Retina (tissue), 1 donor: ENCODE measurements at regions not wholly inside any gene's neighbourhood (a gene's known extent, or its start where the extent isn't known, plus 50 kb on each side); places are given as distances from the start of the nearest gene placed in this dataset.
"Not testable (repeated sequence)": the region's sequence is repeated elsewhere in the genome, so short reads cannot be mapped to it uniquely, and the experiment has no call there.

Source experiments
- DNase-seq: peaks from one replicate; pipeline ENCODE4 v3.0.0-alpha.2; 2016

DNA sequence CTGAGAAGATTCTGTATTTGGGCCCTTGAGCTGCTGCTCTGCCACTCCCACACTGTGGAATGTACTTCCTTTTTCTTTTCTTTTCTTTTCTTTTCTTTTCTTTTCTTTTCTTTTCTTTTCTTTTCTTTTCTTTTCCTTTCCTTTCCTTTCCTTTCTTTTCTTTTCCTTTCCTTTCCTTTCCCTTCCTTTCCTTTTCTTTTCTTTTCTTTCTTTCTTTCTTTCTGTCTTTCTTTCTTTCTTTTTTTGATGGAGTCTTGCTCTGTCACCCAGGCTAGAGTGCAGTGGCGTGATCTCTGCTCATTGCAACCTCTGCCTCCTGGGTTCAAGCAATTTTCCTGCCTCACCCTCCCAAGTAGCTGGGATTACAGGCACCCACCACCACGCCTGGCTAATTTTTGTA is 89.8 kb downstream of the DNAAF6 start:
- not testable (repeated sequence) for DNase-seq

- no peak for DNase-seq
Observed at GRCh38 chrX:107298276-107298675, 91.9 kb downstream of the DNAAF6 start.

DNA sequence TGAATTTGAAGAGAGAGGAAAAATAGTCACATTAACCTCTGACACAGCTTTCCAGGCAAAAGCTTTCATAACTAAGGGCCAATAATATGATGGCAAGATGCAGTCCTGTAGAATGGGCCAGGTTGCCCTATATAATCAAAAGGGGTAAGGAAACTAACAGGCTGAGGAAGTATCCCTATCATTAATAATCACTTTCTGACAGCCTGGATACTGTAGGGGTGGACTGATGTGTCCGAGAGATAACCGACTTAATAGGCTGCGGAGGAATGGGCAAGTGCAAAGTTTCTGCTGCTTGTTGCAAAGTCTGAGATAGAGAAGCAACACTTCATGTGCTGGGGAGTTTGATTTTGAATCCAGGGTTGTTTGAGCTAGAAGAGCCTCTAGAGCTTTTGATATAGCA is 94.8 kb downstream of the DNAAF6 start:
- no peak for DNase-seq

- DNase-seq: no peak
Observed at GRCh38 chrX:107304141-107304540, 97.7 kb downstream of the DNAAF6 start.

- no peak for DNase-seq
Observed at GRCh38 chrX:107323786-107324492, 117.5 kb downstream of the DNAAF6 start.

DNA sequence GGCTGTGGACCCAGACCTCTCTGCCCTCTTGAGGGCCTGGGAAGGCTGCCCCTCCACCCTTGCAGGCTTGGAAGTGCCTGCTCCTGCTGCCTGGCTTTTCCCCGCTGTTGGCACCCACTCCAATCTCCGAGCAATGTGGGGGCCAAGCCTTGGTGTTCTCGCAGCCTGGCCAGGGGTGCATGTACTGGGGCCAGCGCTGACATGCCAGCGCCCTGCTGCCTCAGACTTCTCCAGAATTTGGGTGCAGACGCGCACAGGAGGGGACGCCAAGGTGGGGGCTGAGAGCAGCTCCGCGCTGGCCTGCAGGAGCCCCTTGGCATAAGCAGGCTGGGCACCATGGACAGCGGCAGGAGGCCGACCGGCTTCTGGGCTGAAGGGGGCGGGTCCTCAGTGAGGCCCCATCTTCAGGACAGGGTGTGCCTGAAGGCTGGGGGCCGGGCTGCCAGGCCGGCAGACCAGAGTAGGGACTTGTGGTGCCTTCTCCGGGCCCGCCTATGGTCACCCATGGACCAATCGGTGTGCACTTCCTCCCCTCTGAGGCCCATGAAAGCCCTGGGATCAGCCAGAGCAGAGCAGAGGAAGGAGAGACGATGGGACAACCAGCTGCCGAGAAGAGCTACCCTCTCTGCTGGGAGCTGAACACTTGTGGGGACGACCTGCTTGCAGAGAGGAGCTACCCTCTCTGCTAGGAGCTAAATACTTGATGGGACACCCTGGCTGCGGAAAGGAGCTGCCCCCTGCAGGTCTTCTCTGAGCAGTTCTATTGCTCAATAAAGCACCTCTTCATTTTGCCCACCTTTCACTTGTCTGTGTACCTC is 118.3 kb downstream of the DNAAF6 start:
- DNase-seq: peak; percentile 78

- DNase-seq: no peak
Observed at GRCh38 chrX:107325467-107325866, 119.1 kb downstream of the DNAAF6 start.

DNA sequence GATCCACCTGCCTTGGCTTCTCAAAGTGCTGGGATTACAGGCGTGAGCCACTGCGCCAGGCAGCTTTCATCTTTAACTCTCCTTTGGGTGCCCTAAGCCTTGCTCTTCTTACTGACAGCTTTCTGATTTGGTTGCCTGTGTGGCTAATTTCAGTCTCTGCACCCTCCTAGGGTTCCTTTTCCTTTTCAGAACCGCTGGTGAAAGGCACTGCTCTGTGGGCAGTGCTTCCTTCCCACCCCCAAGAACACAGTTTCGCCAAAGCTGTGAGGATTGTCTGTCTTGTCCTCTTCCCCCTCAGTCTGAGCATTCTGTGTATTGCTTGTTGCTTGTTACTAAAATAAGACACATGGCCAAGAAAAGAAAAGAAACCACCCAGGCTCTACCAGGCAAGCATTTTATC is 101.4 kb upstream of the FRMPD3 start:
- DNase-seq: no peak

DNA sequence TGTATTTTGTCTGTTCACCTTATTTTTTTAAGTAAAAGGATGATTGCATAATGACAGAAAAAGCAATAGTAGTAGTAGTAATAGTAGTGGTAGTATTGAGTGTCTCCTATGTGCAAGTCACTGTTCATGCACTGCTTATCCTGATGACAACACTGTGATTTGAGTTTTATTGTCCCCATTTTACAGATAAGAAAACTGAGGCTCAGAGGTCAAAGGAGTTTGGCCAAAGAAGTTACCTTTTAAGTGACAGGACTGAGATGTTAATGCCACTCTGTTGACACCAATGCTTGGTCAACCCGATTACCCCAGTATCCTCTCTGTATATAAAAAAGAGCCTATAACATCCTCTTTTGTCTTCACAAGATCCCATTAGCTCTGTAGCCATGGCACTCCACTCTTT is 100.5 kb upstream of the FRMPD3 start:
- DNase-seq: no peak

DNA sequence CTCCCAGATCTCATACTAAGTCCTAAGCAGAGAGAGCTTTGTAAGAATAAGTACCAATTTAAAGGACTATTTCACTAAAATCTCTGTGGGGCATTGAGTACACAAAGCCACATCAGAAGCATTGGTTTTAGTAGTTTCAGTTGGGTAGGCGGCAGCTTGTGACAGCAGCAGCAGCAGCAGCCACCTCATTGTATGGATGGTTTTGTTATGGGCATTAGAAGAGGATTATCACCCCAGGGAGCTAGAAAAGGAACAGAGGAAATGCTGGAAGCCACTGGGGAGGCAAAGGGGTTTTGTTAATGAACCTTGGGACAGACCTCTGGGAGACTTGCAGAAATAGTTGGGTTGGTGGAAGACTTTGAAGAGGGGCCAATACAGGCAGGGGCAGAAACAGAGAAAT is 93.9 kb upstream of the FRMPD3 start:
- DNase-seq: peak; percentile 20

DNA sequence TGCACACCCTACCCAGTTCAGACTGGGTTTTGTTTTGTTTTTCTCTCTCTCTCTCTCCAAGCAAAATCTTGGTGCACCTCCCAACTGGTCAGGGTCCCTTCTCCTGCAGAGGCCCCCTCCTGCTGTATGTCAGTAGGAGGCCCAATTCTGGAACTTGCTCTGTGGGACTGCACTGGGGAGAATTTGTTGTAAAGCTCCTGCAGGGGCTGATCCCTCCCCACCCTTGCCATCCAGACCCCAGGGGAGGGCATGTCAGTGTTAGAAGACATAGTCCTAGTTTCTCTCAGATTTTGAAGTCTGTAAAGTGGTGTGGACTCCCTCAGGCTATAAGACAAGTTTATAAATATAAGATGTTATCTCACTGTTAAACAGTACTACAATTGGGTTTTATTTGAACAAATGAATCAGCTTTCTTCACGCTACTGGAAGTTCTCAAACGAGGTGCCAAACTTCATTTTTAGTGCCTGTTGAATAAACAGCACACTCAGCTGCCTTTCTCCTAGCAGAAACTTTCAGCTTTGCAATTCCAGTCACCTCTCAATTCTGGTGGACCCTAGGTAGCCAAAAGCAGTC is 88.6 kb upstream of the FRMPD3 start:
- no peak for DNase-seq

DNA sequence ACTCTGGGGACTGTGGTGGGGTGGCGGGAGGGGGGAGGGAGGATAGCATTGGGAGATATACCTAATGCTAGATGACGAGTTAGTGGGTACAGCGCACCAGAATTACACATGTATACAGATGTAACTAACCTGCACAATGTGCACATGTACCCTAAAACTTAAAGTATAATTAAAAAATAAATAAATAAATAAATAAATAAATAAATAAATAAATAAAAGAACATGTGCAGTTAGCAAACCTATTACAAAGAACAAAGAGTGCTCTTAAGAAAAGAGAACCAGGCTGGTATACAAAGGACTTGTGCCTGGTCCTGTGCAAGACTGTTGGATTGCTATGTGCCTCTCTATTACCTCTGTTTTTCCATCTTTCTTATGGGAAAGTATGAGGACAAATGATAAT is 79.3 kb upstream of the FRMPD3 start:
- DNase-seq: not testable (repeated sequence)

DNA sequence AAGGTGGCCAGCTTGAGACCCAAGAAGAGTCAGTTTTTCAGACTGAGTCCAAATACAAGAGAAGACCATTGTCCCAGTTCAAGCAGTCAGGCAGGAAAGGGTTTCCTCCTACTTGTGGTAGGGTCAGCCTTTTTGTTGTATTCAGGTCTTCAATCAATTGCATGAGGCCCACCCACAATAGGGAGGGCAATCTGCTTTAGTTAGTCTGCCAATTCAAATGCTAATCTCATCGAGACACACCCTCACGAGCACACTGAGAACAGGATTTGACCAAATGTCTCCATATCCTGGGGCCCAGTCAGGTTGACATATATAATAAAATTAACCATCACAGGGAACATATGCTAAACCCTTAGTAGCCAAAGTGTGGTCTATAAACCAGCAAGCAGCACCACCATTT is 75.3 kb upstream of the FRMPD3 start:
- no peak for DNase-seq

DNA sequence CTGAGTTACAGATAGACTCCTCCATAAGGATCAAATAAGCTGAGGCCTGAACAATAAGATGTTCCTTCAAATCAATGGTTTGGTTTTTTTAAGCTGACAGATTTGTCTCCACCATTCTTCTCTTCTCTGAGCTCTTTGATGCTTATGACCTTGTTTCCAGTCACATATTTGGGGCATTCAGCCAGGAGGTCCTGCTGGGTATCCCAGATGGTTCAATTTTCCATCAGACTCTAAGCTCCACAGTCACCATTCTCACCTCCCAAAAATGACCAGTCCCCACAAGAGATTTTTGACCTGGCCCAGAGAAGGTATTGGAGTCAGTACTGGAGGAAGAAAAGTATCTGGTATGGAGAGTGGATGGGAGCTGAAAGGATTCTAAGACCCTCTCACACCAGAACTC is 74.6 kb upstream of the FRMPD3 start:
- no peak for DNase-seq

DNA sequence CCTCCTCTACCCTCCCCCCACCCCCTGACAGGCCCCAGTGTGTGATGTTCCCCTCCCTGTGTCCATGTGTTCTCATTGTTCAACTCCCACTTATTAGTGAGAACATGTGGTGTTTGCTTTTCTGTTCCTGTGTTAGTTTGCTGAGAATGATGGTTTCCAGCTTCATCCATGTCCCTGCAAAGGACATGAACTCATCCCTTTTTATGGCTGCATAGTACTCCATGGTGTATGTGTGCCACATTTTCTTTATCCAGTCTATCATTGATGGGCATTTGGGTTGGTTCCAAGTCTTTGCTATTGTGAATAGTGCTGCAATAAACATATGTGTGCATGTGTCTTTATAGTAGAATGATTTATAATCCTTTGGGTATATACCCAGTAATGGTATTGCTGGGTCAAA is 73.3 kb upstream of the FRMPD3 start:
- not testable (repeated sequence) for DNase-seq

DNA sequence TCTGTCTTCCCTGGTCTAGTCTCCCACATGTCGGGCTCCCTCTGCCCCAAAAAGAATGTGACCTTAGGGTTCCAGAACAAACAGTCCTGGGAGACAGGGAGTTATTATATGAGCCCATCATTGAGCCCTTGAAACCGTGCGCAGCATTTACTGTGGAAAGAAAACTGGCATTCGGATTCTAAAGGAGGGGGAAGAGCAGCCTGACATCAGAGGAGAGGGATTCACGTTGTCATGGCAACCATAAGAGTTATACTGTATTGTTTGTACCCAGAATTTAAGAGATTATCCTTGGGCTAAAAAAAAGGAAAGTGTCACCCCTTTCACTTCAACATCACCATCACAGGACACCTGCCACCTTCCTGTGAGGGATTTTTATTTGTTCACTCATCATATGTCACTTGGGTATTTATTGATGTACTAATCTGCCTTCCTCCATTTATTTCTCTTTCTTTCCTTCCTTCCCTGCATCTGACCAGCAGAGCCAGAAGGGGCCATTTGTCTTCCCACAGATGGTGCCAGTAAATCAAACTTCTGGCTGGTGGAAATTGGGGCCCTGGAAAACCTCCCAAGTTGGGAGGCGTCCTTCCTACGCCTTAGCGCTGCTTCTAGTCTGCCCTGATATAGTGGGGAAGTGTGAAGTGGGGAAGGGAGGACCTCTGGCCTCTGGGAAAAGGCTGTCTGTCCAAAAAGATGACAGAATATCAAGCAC is 64.9 kb upstream of the FRMPD3 start:
- DNase-seq: peak; percentile 7

GRCh38 chrX:107389726-107390125 is 59.7 kb upstream of the FRMPD3 start:
- DNase-seq: no peak

DNA sequence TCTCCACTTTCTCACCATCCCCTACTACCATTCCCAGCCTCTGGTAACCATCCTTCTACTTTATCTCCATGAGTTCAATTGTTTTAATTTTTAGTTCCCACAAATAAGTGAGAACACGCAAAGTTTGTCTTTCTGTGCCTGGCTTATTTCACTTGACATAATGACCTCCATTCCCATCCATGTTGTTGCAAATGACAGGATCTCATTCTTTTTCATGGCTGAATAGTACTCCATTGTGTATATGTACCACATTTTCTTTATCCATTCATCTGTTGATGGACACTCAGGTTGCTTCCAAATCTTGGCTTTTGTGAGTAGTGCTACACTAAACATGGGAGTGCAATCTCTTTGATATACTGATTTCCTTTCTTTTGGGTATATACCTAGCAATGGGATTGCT is 55.8 kb upstream of the FRMPD3 start:
- not testable (repeated sequence) for DNase-seq

GRCh38 chrX:107396235-107396634 is 53.2 kb upstream of the FRMPD3 start:
- DNase-seq: no peak

DNA sequence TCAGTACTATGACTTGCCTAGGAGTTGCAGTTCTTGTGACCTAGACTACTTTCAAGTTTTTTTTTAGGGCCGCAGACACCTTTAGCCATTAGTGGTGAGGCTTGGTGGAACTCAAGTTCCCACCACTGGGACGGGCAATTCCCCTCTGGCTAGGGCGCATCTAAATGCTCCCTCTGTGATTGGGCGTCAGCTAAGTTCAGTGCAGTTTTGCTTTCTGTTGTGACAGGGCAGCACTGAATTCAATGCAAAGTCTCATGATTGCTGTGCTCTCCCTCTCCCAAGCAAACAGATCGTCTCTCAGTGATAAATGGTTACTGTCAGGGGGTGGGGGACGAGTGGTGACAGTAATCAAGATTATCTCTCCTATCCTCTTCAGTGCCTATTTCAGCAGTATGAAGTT is 52.7 kb upstream of the FRMPD3 start:
- no peak for DNase-seq

- no peak for DNase-seq
Observed at GRCh38 chrX:107398115-107398514, 51.3 kb upstream of the FRMPD3 start.
